GM19455 (cell line): ENCODE measurements at regions not wholly inside any gene's neighbourhood (a gene's known extent, or its start where the extent isn't known, plus 50 kb on each side); places are given as distances from the start of the nearest gene placed in this dataset.

Source experiments
- ATAC-seq: cut with Tn5 transposase; IDR thresholded peaks from one replicate; pipeline ENCODE4 v1.9.1; 2021; ENCODE audit not compliant: unreplicated experiment

GRCh38 chr20:40459299-40459698 is 229.7 kb downstream of the MAFB start:
- no peak for ATAC-seq

GRCh38 chr20:40457404-40457803 is 231.6 kb downstream of the MAFB start:
- no peak for ATAC-seq

GRCh38 chr20:40452758-40453157 is 236.3 kb downstream of the MAFB start:
- ATAC-seq, result no peak

GRCh38 chr20:40451552-40451951 is 237.5 kb downstream of the MAFB start:
- no peak for ATAC-seq

- no peak for ATAC-seq
Measured at GRCh38 chr20:40449974-40450616, 238.9 kb downstream of the MAFB start.

- ATAC-seq, result no peak
Measured at GRCh38 chr20:40449144-40449690, 239.8 kb downstream of the MAFB start.

- ATAC-seq, result no peak
Measured at GRCh38 chr20:40446888-40447287, 242.1 kb downstream of the MAFB start.

- no peak for ATAC-seq
Measured at GRCh38 chr20:40444516-40444915, 244.5 kb downstream of the MAFB start.

GRCh38 chr20:40443753-40444152 is 245.3 kb downstream of the MAFB start:
- ATAC-seq, result no peak

- no peak for ATAC-seq
Measured at GRCh38 chr20:40442181-40442963, 246.7 kb downstream of the MAFB start.

GRCh38 chr20:40441771-40442170 is 247.3 kb downstream of the MAFB start:
- no peak for ATAC-seq

GRCh38 chr20:40438161-40438830 is 250.7 kb downstream of the MAFB start:
- no peak for ATAC-seq

- no peak for ATAC-seq
Measured at GRCh38 chr20:40436011-40436410, 253.0 kb downstream of the MAFB start.

- no peak for ATAC-seq
Measured at GRCh38 chr20:40435146-40435895, 253.7 kb downstream of the MAFB start.

- ATAC-seq, result no peak
Measured at GRCh38 chr20:40434122-40434521, 254.9 kb downstream of the MAFB start.

- no peak for ATAC-seq
Measured at GRCh38 chr20:40433341-40433861, 255.6 kb downstream of the MAFB start.

- no peak for ATAC-seq
Measured at GRCh38 chr20:40431611-40432010, 257.4 kb downstream of the MAFB start.

- ATAC-seq, result no peak
Measured at GRCh38 chr20:40431112-40431511, 257.9 kb downstream of the MAFB start.

GRCh38 chr20:40427026-40427425 is 262.0 kb downstream of the MAFB start:
- ATAC-seq, result no peak

- no peak for ATAC-seq
Measured at GRCh38 chr20:40424695-40425094, 264.3 kb downstream of the MAFB start.

GRCh38 chr20:40422656-40423055 is 266.4 kb downstream of the MAFB start:
- no peak for ATAC-seq
